Islet precursor cell (in vitro differentiated cells): ENCODE measurements at regions not wholly inside any gene's neighbourhood (a gene's known extent, or its start where the extent isn't known, plus 50 kb on each side); places are given as distances from the start of the nearest gene placed in this dataset.
A peak's percentile ranks its signal among the peaks of the same experiment; 100 is the strongest.

Experiments used
- DNase-seq: peaks from one replicate; pipeline ENCODE4 v3.0.0-alpha.2; 2018

DNA sequence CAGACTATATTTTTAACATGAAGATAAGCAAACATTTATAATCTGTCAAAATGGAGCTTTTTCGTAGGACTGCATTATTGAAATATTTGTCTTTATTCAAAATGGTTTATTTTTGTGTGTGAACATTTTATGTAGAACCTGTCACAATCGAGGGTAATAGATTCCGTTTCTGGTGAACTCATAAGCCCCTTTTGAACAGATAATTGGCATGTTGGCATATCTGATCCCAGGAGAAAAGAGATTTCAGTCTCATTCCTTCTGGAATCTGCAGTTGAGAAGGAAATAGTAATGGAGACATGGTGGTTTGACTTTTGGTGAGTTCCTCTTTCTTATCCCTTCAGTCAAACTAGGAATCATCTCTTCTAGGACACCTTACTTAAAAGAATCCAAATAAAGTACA, 427.9 kb upstream of the B3GALT2 start:
- no peak for DNase-seq

DNA sequence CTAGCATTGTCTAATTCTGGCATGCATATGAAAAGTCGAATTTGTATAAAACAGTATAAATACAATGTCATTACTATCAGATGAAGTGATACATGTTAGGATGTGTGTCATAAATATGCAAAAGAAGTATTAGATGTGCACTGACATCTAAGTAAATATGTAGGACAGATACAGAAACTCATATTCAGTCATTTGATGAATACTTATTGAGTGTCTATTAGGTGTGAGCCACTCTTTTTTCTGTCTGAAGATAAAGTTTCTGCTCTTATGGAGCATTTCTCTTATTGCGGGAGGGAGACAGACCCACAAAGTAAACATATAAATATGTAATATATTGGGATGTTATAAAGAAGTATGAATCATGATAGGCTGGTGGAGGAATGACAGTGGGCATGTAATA, 426.6 kb upstream of the B3GALT2 start:
- DNase-seq = no peak

DNA sequence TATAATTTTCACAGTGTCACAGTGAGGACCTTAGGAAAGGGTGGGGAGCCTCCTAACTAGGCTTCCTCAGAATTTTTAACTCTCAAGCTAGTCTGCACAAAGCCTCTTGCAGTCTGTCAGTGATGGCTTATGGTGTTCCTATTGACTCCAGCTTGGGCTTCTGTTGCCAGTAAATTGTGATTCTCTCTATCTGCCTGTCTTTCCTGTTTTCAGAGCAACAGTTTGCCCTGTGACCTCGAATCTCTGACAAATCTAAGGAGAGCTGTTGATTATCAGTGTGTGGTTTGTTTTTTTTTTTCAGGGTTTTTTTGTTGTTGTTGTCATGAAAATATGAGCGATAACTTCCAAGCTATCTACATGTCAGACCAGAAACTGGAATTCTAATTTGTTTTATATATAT, 423.2 kb upstream of the B3GALT2 start:
- DNase-seq = no peak

DNA sequence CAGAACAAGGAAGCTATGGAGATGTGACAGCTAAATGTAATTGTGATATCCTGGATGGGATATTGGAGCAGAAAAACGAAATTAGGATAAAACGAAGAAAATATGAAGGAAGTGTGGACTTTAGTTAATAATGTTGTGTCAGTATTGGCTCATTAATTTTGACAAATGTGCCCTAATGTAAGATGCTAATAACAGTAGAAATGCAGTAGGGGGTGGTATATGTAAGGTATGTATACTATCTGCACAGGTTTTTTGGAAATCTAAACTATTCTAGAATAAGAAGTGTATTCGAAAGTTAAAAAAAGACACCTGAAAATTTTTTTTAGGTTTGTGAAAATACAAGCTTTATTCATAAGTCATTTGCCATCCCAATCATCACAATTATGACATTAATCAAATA, 421.4 kb upstream of the B3GALT2 start:
- no peak for DNase-seq

DNA sequence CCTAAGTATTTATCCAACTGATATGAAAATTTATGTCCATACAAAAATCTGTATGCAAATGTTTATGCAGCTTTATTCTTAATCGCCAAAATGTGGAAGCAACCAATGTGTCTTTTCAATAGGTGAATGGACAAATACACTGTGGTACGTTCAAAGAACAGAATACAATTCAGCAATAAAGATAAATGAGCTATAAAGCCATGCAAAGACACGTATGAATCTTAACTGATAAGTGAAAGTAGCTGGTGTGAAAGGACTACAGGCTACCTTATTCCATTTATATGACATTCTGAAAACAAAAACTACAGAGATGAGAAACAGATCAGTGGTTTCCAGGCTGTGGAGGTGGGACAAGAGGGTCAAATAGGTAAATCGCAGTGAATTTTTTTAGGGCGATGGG, 419.6 kb upstream of the B3GALT2 start:
- no peak for DNase-seq

DNA sequence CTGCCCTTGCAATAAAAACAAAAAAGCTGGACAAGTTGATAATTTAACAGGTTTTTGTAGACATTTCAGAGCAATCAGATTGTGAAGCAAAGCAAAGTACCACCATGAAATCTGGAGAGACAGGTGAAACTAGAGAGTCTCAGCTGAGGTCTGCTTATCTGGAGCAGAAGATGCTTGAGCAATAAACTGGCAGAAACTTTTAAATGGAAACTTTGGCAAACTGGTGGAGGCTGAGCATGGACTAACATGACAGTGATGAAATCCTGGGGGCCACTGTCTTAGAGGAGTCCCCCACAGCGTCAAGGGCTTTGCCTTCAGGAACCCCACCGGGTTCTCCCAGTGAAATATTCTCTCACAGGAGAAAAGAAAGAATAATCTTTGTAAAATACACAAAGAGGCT, 416.3 kb upstream of the B3GALT2 start:
- DNase-seq = no peak

DNA sequence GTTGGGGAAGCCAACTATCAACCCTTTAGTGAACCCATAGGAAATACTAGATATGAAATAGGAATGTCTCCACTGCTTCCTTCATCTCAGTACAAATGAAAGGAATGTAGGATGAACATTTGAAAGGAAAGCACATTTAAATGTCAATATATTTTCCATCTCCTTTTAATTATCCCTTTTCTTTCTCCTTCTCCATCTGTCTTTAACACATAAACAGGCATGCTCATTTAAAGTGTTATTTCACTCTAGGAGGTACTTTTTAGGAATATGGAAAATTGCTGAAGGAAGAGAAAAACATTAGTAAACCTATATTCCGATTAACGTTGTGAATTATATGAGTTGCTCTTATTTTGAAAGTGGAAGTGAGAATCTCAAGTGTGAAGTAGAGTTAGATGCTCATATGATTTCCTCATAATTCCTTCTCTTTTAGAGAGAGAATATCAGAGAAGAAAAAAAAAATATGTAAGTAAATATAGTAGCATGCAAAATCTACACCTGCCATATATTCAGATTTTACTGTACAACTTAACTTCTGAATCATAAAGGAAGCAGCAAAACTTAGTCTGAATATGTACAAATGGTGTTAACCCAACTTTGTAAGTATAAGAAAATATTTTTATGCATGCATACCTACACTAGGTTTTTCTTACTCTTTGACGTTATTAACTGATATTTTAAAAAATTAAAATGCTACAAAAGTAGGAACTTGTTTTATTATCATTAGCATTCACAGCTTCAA, 406.9 kb upstream of the B3GALT2 start:
- no peak for DNase-seq

DNA sequence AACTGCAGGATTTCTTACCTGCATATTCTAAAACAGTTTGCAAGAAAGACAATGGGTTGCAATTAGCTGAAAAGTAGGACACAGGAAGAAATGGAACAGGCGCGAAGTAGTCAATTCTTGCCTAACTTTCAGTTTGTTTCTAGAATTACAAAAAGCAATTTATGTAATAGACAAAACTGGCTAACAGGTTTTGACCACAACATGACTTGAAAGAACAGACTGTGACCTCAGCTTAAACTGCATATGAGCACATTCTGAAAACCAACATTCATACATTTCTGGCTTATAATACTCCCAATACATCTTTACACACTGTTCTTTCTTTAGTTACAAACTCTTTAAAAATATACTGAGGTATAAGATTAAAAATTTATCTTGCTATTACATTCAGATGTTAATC, 405.9 kb upstream of the B3GALT2 start:
- DNase-seq = no peak

DNA sequence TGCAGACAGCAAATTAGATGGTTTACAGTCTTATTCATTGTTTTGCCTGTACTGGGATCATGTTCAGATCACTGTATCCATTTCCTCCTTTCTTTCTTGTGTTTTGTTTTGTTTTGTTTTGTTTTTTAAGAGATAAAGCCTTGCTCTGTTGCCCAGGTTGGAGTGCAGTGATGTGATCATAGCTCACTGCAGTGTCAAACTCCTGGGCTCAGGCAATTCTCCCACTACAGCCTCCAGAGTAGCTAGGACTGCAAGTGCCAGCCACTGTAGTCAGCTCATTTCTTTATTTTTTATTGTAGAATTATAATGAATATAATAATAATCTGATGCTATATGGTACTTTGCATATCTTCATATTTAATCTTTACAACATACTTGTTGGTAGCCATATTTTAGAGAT, 403.7 kb upstream of the B3GALT2 start:
- DNase-seq = no peak

DNA sequence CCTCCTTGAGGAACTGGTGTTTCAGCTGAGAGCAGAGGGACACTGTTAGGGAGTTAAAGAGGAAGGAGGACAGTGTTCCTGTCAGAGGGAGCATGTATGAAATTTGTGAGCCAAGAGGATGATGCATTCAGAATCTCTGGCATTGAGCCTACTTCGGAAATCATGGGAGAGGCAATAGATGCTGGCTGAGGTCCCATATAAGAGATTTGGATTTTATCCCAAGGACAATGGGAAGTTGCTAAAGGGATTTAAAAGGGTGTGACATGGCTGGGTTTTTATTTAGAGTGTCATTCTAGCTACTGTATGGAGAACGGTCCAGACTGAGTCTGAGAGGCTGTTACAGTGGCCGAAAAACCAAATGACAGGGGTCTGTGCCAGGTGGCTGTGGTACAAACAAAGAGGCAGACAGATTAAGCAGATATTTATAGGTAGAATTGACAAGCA, 403.2 kb upstream of the B3GALT2 start:
- DNase-seq = no peak

DNA sequence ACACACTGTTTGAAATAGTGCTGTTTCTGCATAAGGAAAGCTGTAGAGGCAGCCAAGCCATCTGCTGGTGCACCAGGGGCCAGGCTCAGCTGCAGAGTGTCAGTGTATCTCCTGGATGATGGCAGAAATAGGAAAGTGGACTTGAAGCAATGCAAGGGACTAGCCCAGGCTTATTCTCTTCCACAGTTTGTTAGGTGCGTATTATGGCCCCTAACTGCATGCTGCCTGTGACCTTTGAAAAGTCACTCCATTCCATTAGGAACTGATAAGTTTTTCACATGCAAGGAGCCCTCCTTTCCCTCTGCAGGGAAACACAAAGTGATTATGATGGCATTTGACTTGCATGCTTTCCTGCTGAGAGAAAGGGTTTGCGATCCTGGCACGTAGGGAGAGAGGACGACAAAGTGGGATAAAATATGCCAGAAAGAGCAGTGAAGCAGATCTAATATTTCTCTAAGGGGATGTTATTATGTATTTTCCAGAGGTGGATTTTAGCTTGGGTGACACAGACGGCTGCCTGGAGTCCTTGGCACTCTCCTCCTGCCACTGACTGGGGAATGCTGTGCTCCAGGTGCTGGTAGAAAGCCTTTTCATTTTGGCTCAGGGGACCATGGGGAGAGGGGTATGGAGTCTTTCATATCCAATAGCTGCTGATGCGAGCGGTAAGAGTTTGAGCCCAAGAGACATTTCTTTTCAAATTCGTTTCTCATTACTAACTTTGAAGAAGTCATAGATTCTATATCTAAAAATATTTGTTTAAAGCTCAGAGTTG, 402.1 kb upstream of the B3GALT2 start:
- DNase-seq = peak; percentile 57

DNA sequence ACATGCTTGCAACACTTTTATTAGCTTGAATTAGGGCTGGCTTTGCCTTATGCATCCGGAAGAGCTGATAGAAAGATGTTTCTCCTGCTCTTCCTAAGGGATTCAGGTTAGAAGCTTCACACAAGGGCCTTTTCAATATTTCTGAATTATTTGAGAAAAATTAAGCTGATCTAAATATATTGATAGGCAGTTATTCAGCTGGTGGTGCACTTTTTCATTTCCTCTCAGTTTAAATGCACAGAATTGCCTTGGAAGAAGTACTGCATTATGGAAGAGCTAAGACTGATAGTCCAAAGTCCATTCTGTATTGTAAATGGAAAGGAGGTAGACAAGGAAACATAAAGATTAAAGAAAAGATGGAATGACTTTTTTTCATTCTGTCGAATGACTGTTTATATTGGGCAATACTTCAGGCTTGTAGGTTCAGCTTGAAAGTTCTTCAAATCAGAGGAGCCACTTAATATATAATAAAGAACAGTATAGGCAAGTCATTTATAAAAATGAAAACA, 398.4 kb upstream of the B3GALT2 start:
- no peak for DNase-seq

DNA sequence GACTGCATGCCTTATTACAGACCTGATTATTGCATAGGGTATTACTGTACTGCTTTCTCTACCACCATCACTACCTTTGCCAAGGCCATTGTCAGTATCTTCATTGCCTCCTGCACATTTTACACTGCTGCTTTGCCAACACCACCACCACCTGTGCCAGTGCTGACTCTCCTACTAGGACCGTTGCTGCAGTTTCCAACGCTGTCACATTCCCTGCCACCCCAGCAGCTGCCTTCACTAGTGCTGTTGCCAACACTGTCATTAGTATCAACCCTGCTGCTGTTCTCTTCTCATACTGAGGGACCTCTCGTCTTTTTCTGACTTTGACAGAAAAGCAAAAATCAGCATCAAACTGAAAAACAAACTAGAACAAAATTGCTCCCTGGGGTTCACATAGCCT, 394.9 kb upstream of the B3GALT2 start:
- no peak for DNase-seq

DNA sequence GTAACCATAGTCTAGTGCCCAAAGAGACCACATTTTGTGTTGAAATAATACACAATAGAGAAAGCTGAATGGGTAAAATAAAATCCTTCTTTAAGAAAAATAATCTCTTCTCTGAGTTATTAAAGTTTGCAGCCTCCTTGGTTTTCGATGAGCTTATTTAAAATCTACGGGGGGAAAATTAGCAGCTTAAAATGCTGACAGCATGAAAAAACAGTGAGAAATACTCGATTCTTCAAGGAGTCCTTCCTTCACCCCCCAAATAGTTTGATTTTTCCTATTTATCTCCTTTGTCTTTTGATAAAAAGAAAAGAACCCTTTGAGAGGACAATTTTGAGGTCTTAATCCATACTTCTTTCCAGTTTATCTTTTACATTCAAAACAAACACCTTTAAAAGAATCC, 394.0 kb upstream of the B3GALT2 start:
- DNase-seq = no peak

DNA sequence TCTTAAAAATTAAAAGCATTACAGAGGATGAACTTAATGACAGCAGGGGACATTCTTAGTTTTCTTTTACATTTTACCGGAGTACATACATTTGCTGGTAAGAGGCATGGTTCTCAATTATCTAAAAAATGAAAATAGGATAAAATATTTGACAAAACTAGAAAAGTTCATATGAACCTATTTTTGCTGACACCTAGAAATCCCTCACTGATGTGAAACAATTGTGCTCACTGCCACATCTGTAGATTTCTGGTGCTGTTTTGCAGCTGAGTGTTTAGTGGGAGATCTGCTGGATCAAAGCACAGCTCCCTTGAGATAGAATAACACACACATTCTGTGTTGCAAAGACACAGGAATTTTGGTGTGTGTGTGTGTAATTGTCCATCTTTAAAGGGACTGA, 392.9 kb upstream of the B3GALT2 start:
- no peak for DNase-seq

DNA sequence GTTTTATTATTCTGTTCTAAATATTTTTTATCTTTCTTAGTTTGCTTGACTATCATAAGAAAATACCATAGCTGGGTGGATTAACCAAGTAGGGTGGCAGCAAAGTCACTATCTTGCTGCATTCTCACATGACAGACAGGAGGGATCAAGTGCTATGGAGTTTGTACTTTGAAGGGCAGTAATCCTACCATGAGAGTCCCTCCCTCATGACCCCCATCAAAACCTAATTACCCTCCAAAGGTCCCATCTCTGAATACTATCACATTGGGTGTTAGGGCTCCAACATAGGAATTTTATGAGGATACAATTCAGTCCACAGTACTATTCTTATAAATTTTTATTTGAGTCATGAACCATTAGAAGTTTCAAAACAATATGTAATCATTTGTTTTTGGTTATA, 388.5 kb upstream of the B3GALT2 start:
- no peak for DNase-seq

DNA sequence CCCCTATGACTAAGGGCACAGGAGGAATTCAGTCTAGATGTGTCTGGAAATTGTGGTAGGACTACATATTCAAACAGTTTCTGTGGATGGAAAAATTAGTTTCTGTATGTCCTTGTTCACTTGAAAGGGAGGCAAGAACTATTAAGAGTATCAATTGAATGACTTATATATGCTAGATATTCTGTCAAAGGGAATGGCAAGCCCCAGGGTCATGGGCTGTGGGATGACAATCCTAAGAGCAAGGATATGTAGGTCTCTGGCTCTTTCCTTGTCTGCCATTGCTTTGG, 383.5 kb upstream of the B3GALT2 start:
- DNase-seq = no peak

DNA sequence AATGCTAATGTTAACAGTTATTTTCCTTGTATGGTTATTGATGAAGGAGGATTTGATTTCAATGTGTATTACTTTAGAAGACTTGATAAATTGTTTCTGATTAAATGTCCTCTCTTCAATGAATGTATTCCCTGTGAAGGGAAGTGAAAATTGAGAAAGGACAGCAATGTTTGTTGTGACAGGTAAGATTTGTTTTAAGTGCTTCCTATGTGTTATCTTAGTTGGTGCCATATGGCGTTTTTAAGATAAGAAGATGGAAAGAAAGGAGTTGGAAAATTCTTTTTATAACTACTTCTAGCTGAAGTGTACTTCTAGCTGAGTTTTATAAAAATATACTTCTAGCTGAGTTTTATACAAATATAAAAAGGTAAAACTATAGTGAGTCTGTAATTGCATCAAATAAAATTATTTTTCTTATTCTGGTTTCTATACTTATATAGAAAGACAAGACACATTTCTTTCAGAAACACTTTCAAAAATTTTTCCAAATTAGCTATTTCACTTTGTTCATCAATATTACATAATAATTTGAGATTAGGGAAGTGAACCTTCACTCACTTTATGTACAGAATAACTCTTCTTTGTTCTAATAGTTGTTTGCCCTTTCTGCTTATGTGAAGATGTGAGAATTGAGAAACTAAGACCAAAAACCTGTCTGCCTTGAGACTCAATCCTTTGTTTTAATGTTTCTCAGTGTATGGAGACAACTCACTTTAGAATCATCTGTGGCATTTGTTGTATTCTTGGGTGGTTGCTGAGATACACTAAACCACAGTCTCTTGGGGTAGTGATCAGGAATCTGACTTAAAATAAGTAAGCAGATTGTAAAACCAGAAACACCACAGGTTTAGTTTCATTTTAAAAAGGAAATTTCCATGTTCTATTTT, 382.9 kb upstream of the B3GALT2 start:
- no peak for DNase-seq

DNA sequence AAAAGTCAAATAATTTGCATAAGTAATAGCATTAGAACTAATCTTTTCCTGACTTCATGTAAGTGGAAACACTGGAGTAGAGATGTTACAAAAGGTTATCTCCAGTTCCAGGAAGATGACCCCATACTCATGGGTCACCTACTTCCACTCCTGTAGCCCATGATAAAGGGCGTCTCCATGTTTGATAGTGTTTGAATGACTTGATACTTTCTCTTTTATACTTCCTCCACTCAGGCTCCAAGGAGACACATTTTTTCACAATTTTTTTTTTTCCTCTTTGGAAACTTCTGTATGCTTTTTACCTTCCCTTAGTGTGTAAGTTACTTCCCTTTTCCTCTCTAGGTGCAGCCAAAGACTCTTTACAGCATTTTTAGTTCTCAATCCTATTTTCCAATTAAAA, 382.1 kb upstream of the B3GALT2 start:
- DNase-seq = no peak

DNA sequence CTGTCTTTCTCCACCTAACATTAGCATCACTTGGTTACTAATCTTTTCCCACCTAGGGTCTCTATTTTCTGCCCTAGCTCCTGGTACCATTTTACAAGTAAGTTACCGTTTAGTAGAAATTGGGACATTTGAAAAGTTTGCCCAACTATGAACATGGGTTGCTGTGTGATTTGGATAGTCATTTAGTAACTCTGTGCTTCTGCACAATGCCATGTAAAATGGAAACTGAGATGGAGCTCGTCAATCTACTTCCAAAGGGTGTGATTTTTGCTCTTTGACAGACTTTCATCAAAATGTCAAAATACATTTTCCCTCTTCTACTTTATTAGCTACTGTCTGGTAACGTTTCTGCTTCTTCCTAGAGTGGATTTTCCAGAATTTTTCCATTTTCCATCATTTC, 381.5 kb upstream of the B3GALT2 start:
- no peak for DNase-seq

DNA sequence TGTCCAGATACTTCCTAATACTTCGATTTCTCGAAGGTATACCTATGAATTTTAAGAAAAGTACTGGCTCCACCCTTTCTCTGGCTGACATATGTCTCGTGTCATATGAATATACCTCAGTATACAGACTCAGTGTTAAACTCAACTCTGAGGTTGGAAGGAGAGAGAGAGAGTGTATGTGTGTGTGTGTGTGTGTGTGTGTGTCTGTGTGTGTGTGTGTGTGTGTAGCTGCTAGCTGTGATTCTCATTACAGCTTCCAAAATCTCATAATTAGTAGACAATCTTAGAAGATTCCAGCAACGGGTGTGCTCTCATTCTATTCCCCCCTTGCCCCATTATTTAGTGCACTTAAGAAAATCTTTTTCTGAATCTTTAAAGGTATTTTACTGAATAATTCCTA, 380.3 kb upstream of the B3GALT2 start:
- no peak for DNase-seq

DNA sequence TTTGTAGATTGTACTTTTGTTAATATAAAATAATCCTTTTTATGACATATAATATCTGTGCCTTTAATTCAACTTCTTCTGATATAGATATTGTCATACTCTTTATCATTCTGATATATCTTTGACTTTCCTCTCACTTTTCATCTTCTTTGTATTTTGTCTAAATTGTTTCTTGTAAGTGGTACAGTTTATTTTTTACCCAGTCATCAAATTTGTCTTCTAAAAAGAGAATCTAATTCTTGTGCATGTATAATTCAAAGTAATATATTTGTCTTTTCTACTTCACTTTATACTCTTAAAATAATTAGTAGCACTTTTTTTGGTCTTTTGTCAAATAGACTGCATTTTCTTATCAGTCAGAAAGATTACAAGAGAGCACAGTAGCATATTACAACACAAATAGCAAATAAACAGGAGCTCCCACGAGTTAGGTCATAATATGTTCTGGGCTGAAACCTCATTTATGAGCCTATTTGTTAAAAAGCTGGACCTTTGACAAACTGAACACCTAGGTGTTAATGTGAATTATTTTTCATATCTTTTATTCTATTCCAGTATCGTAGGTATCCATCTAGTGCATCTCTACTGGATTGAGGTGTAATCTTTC, 379.7 kb upstream of the B3GALT2 start:
- no peak for DNase-seq

DNA sequence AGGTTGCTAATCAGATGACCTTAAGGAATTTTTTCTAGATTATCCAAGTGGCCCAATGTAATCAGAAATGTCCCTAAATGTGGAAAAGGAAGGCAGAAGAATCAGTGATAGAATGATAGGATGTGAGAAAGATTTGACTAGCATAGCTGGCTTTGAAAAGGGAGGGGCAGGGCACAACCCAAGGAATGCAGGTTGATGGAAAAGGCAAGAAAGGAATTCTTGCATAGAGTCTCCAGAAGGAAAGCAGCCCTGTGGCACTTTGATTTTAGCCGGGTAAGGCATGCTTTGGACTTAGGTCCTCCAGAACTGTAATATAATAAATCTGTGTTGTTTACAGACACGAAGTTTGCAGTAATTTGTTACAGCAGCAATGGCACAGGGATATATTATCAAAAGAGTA, 375.7 kb upstream of the B3GALT2 start:
- DNase-seq = peak; percentile 71
